Endothelial cell of umbilical vein (primary cell): ENCODE measurements at regions not wholly inside any gene's neighbourhood (a gene's known extent, or its start where the extent isn't known, plus 50 kb on each side); places are given as distances from the start of the nearest gene placed in this dataset.

Experiments used
- BruUV-seq: library from RNA; stranded (reverse); fragments of 400-500 nt; replicated peaks from 2 replicates; lab custom pipeline; 2021; lab: Mats Ljungman, UMichigan
- CTCF ChIA-PET: fragments of 300-600, 350-600 bp; sonication (Branson Sonifier 250); formaldehyde crosslinking; loops from one replicate; lab custom pipeline; 2021; ENCODE audit warnings: antibody characterized with exemption, inconsistent platforms; lab: Charles Lee
- POLR2A ChIA-PET: fragments of 300-600, 350-600 bp; sonication (Branson Sonifier 250); formaldehyde crosslinking; loops from one replicate; lab custom pipeline; 2021; ENCODE audit warnings: antibody characterized with exemption, inconsistent platforms; lab: Charles Lee
- DNase-seq: peaks from one replicate; pipeline ENCODE4 v3.0.0-alpha.2; 2011; ENCODE audit warnings: low read depth, low spot score
- FAIRE-seq: peaks from 2 replicates; lab custom pipeline; 2011; peaks lifted over from hg19 to GRCh38; lab: Jason Lieb, UNC
- H2AFZ ChIP-seq: 2 replicates; pipeline ENCODE4 v1.6.0; 2012; ENCODE audit warnings: low read depth, low read length, control low read depth, inconsistent platforms
- H3K27ac ChIP-seq: 2 replicates; pipeline ENCODE4 v1.5.1; 2011; ENCODE audit warnings: low read depth, mild to moderate bottlenecking, control low read depth, low read length, moderate library complexity; ENCODE audit not compliant: insufficient read depth
- H3K27me3 ChIP-seq, 2 experiments: 2 replicates each; pipeline versions ENCODE4 v1.6.0 to v1.6.1; 2011; ENCODE audit warnings: low read length in 2 of 2, mixed read lengths in 1 of 2; ENCODE audit not compliant: control insufficient read depth in 2 of 2, insufficient read depth in 2 of 2
- H3K36me3 ChIP-seq, 2 experiments: 2 replicates in 1 of 2; 3 replicates in 1 of 2; pipeline ENCODE4 v1.5.1; 2011; ENCODE audit warnings: low read length in 2 of 2, mild to moderate bottlenecking in 1 of 2, moderate library complexity in 1 of 2; ENCODE audit not compliant: control insufficient read depth in 2 of 2, insufficient read depth in 2 of 2; ENCODE audit errors: extremely low read depth in 1 of 2
- H3K4me1 ChIP-seq: 3 replicates; pipeline ENCODE4 v1.5.1; 2011; ENCODE audit warnings: mild to moderate bottlenecking, low read length; ENCODE audit not compliant: control insufficient read depth, insufficient read depth; ENCODE audit errors: extremely low read depth
- H3K4me2 ChIP-seq: 2 replicates; pipeline ENCODE4 v1.6.1; 2011; ENCODE audit warnings: low read length, control low read depth, mixed read lengths; ENCODE audit not compliant: insufficient read depth
- H3K4me3 ChIP-seq, 3 experiments: fragments of 200-600 bp in 1 of 3; sonication (generic), shearing (Covaris generic) in 1 of 3; replicated peaks in 1 of 3; 2 replicates each; pipeline ENCODE4 v1.5.1; 2011 to 2016; ENCODE audit warnings: control low read depth in 3 of 3, low read length in 3 of 3, mild to moderate bottlenecking in 2 of 3, inconsistent platforms in 1 of 3, low read depth in 1 of 3, moderate library complexity in 1 of 3; ENCODE audit not compliant: insufficient read depth in 1 of 3
- H3K79me2 ChIP-seq: 2 replicates; pipeline ENCODE4 v1.6.0; 2012; ENCODE audit warnings: low read length, inconsistent platforms; ENCODE audit not compliant: control insufficient read depth, insufficient read depth
- H3K9ac ChIP-seq: replicated peaks from 2 replicates; pipeline ENCODE3; 2011; ENCODE audit warnings: low read length, control low read depth; ENCODE audit not compliant: insufficient read depth; ENCODE audit errors: extremely low read depth
- H3K9me1 ChIP-seq: replicated peaks from 3 replicates; pipeline ENCODE4 v1.6.0; 2011; ENCODE audit warnings: mild to moderate bottlenecking, low read length; ENCODE audit not compliant: control insufficient read depth, insufficient read depth; ENCODE audit errors: extremely low read depth
- H3K9me3 ChIP-seq: replicated peaks from 2 replicates; pipeline ENCODE4 v1.5.1; 2012; ENCODE audit warnings: low read length, inconsistent platforms; ENCODE audit not compliant: control insufficient read depth, insufficient read depth
- H4K20me1 ChIP-seq: replicated peaks from 2 replicates; pipeline ENCODE3; 2011; ENCODE audit warnings: mild to moderate bottlenecking, low read length; ENCODE audit not compliant: control insufficient read depth, insufficient read depth; ENCODE audit errors: extremely low read depth
- EZH2 ChIP-seq: IDR thresholded peaks from 2 replicates; pipeline ENCODE4 v1.6.1; 2012; ENCODE audit warnings: borderline replicate concordance, low read depth, mild to moderate bottlenecking, moderate library complexity, low read length, inconsistent platforms; ENCODE audit not compliant: severe bottlenecking
- FOS ChIP-seq: IDR thresholded peaks from 2 replicates; pipeline ENCODE4 v1.6.1; 2011; ENCODE audit warnings: mild to moderate bottlenecking, low read length, moderate library complexity, borderline replicate concordance; ENCODE audit not compliant: insufficient read depth
- GATA2 ChIP-seq: IDR thresholded peaks from 2 replicates; pipeline ENCODE4 v1.7.0; 2011; ENCODE audit warnings: low read depth, mild to moderate bottlenecking, moderate library complexity, mixed read lengths, low read length; ENCODE audit not compliant: insufficient read length, insufficient read depth
- JUN ChIP-seq: IDR thresholded peaks from 2 replicates; pipeline ENCODE4 v1.6.1; 2011; ENCODE audit warnings: borderline replicate concordance, low read depth; ENCODE audit not compliant: insufficient read length, insufficient read depth
- MYC ChIP-seq: IDR thresholded peaks from one replicate; pipeline ENCODE4 v1.6.1; 2011; ENCODE audit warnings: mild to moderate bottlenecking, low read depth, low read length
- POLR2A ChIP-seq: IDR thresholded peaks from 2 replicates; pipeline ENCODE4 v1.6.1; 2012; ENCODE audit warnings: low read depth, mild to moderate bottlenecking, control low read depth, low read length
- POLR2AphosphoS5 ChIP-seq: IDR thresholded peaks from 2 replicates; pipeline ENCODE4 v1.6.1; 2012; ENCODE audit warnings: low read depth, mild to moderate bottlenecking, control low read depth, low read length, moderate library complexity; ENCODE audit not compliant: insufficient read depth
- dilution Hi-C: fragments of 300-500 bp; cut with MboI; formaldehyde crosslinking; loops from one replicate; pipeline ENCODE4 v1.15.0; 2019; ENCODE audit warnings: low sequenced_read_pairs; ENCODE audit not compliant: extremely low pct_ligation_motif_present
- intact Hi-C: fragments of 100-400 bp; cut with micrococcal nuclease; formaldehyde crosslinking; loops from one replicate; pipeline ENCODE4 v1.10.0; 2022
- TF ChIP-seq, protein P1 (sequence below), 2 donors: IDR thresholded peaks; 1 replicate in 1 of 2; 2 replicates in 1 of 2; pipeline ENCODE4 v1.5.1; 2011; ENCODE audit warnings: low read length in 2 of 2, mild to moderate bottlenecking in 2 of 2, moderate library complexity in 2 of 2, control low read depth in 1 of 2, inconsistent platforms in 1 of 2, low read depth in 1 of 2; ENCODE audit not compliant: insufficient read depth in 1 of 2; ENCODE audit errors: extremely low read depth in 1 of 2

DNA sequence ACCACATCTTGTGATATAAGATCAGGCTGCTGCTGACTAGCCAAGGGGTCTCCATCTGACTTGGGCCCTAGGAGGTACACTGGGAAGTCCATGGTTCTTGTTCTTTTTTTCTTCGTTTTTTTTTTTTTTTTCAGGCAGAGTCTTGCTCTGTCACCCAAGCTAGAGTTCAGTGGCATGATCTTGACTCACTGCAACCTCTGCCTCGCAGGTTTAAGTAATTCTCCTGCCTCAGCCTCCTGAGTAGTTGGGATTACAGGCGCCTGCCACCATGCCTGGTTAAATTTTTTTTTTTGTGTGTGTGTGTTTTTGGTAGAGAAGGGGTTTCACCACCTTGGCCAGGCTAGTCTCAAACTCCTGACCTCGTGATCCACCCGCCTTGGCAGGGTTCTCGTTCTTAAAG lies 178.2 kb downstream of the RMST start:
- no peak overlapping the region for H3K4me2 ChIP-seq
- TF ChIP-seq JUN (no peak), POLR2AphosphoS5 (no peak), POLR2A (no peak), FOS (no peak), MYC (no peak), EZH2 (no peak), GATA2 (no peak)
- TF ChIP-seq, protein P1, sequence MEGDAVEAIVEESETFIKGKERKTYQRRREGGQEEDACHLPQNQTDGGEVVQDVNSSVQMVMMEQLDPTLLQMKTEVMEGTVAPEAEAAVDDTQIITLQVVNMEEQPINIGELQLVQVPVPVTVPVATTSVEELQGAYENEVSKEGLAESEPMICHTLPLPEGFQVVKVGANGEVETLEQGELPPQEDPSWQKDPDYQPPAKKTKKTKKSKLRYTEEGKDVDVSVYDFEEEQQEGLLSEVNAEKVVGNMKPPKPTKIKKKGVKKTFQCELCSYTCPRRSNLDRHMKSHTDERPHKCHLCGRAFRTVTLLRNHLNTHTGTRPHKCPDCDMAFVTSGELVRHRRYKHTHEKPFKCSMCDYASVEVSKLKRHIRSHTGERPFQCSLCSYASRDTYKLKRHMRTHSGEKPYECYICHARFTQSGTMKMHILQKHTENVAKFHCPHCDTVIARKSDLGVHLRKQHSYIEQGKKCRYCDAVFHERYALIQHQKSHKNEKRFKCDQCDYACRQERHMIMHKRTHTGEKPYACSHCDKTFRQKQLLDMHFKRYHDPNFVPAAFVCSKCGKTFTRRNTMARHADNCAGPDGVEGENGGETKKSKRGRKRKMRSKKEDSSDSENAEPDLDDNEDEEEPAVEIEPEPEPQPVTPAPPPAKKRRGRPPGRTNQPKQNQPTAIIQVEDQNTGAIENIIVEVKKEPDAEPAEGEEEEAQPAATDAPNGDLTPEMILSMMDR (IDR thresholded peaks at IDR 0.05; ENCODE audit: extremely low read depth in 1 of 2, insufficient read depth in 1 of 2, low read depth in 1 of 2, low read length in 2 of 2) = no peak
- no peaks in the 10 kb centered on the region for H3K4me1 ChIP-seq
- H3K27ac ChIP-seq = no peak overlapping the region
- H3K9me1 ChIP-seq = no peaks in the 10 kb centered on the region
- no peaks in the 10 kb centered on the region for H4K20me1 ChIP-seq
- H2AFZ ChIP-seq = no peak overlapping the region
- FAIRE-seq (no peak), DNase-seq (no peak)
- BruUV-seq = no TSS peak
- H3K27me3 ChIP-seq = no peaks in the 10 kb centered on the region
- H3K79me2 ChIP-seq = no peaks in the 10 kb centered on the region
- no peak overlapping the region for H3K4me3 ChIP-seq
- ChIA-PET CTCF (no interaction called here), POLR2A (no interaction called here)
- H3K9me3 ChIP-seq = no peaks in the 10 kb centered on the region
- H3K36me3 ChIP-seq = no peaks in the 10 kb centered on the region
- intact Hi-C loops (no loop called here), dilution Hi-C loops (no loop called here)
- H3K9ac ChIP-seq = no peak overlapping the region
